ENCODE measurements at regions not wholly inside any gene's neighbourhood (a gene's known extent, or its start where the extent isn't known, plus 50 kb on each side); places are given as distances from the start of the nearest gene placed in this dataset.
"Not testable (repeated sequence)": the region's sequence is repeated elsewhere in the genome, so short reads cannot be mapped to it uniquely, and the experiment has no call there.

DNA sequence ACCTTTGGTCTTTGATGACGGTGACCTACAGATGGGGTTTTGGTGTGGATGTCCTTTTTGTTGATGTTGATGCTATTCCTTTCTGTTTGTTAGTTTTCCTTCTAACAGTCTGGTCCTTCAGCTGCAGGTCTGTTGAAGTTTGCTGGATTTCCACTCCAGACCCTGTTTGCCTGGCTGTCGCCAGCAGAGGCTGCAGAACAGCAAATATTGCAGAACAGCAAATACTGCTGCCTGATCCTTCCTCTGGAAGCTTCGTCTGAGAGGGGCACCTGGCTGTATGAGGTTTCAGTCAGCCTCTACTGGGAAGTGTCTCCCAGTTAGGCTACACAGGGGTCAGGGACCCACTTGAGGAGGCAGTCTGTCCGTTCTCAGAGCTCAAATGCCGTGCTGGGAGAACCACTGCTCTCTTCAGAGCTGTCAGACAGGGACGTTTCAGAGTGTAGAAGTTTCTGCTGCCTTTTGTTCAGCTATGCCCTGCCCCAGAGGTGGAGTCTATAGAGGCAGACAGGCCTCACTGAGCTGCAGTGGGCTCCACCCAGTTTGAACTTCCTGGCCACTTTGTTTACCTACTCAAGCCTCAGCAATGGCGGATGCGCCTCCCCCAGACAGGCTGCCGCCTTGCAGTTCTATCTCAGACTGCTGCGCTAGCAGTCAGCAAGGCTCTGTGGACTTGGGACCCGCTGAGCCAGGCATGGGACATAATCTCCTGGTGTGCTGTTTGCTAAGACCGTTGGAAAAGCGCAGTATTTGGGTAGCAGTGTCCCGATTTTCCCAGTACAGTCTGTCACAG, 156.4 kb upstream of the NR3C2 start:
- BruUV-seq (replicated peaks); H3K36me3 ChIP-seq (replicated peaks in 1 of 2; ENCODE audit: control insufficient read depth in 1 of 2, insufficient read depth in 2 of 2, low read length in 2 of 2); H3K9ac ChIP-seq (ENCODE audit: insufficient read depth, low read depth, low read length); H3K79me2 ChIP-seq (ENCODE audit: insufficient read depth, low read length); H2AFZ ChIP-seq (ENCODE audit: low read length); in situ Hi-C loops (cut with HindIII; ENCODE audit: extremely low pct_ligation_motif_present, low pct_unique_long_range_greater_than_20kb); POLR2A ChIA-PET; H3K27ac ChIP-seq (ENCODE audit: extremely low read length, insufficient read depth, low read length); intact Hi-C loops (cut with micrococcal nuclease; ENCODE audit: unreplicated experiment); FAIRE-seq; H4K20me1 ChIP-seq (ENCODE audit: insufficient read depth, low read length); H3K27me3 ChIP-seq (ENCODE audit: control insufficient read depth in 1 of 2, insufficient read depth in 2 of 2, low read length in 2 of 2); H3K4me1 ChIP-seq (ENCODE audit: insufficient read depth, low read length); H3K9me3 ChIP-seq (ENCODE audit: low read length); CTCF ChIA-PET (ENCODE audit: low intra/inter-chr PET ratio, low total read pairs); TF ChIP-seq FOXA1 (IDR thresholded peaks at IDR 0.05); SOX6 (IDR thresholded peaks at IDR 0.05); GABPA (IDR thresholded peaks at IDR 0.05; ENCODE audit: low read depth, low read length): not testable (repeated sequence)
- Histone ChIP-seq H3K4me3 (replicated peaks in 1 of 3; ENCODE audit: insufficient read depth in 1 of 3, low read depth in 2 of 3, low read length in 3 of 3) (peak overlapping the region in 1 of 3 experiments; percentile 12; a peak in 1 of 6 replicates), H3K4me2 (ENCODE audit: low read depth, low read length) (peak overlapping the region; percentile 37)
- ATAC-seq (peak; percentile 92), DNase-seq (ENCODE audit: low spot score) (peak; percentile 55)
- 6% methylated on average over 4 of the region's 14 CpGs for WGBS (ENCODE audit: low lambda C conversion rate)
- TF ChIP-seq CBX5 (CRISPR knock-in tag; IDR thresholded peaks at IDR 0.05; ENCODE audit: borderline replicate concordance), result 0 out of 2 replicates have a peak, but pooled peaks have one; percentile 15
- peak; percentile 80 for TF ChIP-seq ZNF7 (CRISPR knock-in tag; IDR thresholded peaks at IDR 0.05)
- TF ChIP-seq FOXA3 (CRISPR knock-in tag; IDR thresholded peaks at IDR 0.05), result 0 out of 2 replicates have a peak, but pooled peaks have one; percentile 28
- peak; percentile 62 for TF ChIP-seq YY1 (IDR thresholded peaks at IDR 0.05; ENCODE audit: insufficient read depth, insufficient replicate concordance, low read depth, low read length)
- TF ChIP-seq, protein P1, sequence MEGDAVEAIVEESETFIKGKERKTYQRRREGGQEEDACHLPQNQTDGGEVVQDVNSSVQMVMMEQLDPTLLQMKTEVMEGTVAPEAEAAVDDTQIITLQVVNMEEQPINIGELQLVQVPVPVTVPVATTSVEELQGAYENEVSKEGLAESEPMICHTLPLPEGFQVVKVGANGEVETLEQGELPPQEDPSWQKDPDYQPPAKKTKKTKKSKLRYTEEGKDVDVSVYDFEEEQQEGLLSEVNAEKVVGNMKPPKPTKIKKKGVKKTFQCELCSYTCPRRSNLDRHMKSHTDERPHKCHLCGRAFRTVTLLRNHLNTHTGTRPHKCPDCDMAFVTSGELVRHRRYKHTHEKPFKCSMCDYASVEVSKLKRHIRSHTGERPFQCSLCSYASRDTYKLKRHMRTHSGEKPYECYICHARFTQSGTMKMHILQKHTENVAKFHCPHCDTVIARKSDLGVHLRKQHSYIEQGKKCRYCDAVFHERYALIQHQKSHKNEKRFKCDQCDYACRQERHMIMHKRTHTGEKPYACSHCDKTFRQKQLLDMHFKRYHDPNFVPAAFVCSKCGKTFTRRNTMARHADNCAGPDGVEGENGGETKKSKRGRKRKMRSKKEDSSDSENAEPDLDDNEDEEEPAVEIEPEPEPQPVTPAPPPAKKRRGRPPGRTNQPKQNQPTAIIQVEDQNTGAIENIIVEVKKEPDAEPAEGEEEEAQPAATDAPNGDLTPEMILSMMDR (CRISPR knock-in tag; IDR thresholded peaks at IDR 0.05), result 0 out of 2 replicates have a peak, but pooled peaks have one; percentile 22
- peak; percentile 73 for TF ChIP-seq FOXA1 (CRISPR knock-in tag; IDR thresholded peaks at IDR 0.05)
- TF ChIP-seq SOX6 (CRISPR knock-in tag; IDR thresholded peaks at IDR 0.05), result 0 out of 2 replicates have a peak, but pooled peaks have one; percentile 30
- peak; percentile 51; the same call in 1 of the 2 replicates for TF ChIP-seq GABPA (CRISPR knock-in tag; IDR thresholded peaks at IDR 0.05; ENCODE audit: low read depth)
- TF ChIP-seq ZNF292 (CRISPR knock-in tag; IDR thresholded peaks at IDR 0.05; ENCODE audit: borderline replicate concordance, low read depth), result peak; percentile 60; the same call in 1 of the 2 replicates
- TF ChIP-seq ZNF317 (CRISPR knock-in tag; IDR thresholded peaks at IDR 0.05), result peak; percentile 45; the same call in 1 of the 2 replicates
- TF ChIP-seq, protein P2, sequence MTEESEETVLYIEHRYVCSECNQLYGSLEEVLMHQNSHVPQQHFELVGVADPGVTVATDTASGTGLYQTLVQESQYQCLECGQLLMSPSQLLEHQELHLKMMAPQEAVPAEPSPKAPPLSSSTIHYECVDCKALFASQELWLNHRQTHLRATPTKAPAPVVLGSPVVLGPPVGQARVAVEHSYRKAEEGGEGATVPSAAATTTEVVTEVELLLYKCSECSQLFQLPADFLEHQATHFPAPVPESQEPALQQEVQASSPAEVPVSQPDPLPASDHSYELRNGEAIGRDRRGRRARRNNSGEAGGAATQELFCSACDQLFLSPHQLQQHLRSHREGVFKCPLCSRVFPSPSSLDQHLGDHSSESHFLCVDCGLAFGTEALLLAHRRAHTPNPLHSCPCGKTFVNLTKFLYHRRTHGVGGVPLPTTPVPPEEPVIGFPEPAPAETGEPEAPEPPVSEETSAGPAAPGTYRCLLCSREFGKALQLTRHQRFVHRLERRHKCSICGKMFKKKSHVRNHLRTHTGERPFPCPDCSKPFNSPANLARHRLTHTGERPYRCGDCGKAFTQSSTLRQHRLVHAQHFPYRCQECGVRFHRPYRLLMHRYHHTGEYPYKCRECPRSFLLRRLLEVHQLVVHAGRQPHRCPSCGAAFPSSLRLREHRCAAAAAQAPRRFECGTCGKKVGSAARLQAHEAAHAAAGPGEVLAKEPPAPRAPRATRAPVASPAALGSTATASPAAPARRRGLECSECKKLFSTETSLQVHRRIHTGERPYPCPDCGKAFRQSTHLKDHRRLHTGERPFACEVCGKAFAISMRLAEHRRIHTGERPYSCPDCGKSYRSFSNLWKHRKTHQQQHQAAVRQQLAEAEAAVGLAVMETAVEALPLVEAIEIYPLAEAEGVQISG (CRISPR knock-in tag; IDR thresholded peaks at IDR 0.05), result 0 out of 2 replicates have a peak, but pooled peaks have one; percentile 13
- TF ChIP-seq ZMYM4 (CRISPR knock-in tag; IDR thresholded peaks at IDR 0.05), result peak; percentile 63; the same call in 1 of the 2 replicates
- peak; percentile 67 for TF ChIP-seq TARDBP (CRISPR knock-in tag; IDR thresholded peaks at IDR 0.05)
- TF ChIP-seq, protein P3, sequence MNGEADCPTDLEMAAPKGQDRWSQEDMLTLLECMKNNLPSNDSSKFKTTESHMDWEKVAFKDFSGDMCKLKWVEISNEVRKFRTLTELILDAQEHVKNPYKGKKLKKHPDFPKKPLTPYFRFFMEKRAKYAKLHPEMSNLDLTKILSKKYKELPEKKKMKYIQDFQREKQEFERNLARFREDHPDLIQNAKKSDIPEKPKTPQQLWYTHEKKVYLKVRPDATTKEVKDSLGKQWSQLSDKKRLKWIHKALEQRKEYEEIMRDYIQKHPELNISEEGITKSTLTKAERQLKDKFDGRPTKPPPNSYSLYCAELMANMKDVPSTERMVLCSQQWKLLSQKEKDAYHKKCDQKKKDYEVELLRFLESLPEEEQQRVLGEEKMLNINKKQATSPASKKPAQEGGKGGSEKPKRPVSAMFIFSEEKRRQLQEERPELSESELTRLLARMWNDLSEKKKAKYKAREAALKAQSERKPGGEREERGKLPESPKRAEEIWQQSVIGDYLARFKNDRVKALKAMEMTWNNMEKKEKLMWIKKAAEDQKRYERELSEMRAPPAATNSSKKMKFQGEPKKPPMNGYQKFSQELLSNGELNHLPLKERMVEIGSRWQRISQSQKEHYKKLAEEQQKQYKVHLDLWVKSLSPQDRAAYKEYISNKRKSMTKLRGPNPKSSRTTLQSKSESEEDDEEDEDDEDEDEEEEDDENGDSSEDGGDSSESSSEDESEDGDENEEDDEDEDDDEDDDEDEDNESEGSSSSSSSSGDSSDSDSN (CRISPR knock-in tag; IDR thresholded peaks at IDR 0.05), result 0 out of 2 replicates have a peak, but pooled peaks have one; percentile 15
- peak; percentile 73 for TF ChIP-seq HNF4A (CRISPR knock-in tag; IDR thresholded peaks at IDR 0.05)
- peak; percentile 87 for TF ChIP-seq ZNF792 (CRISPR knock-in tag; IDR thresholded peaks at IDR 0.05)

Measured in HepG2 (cell line).